Loucy (cell line): ENCODE measurements at regions not wholly inside any gene's neighbourhood (a gene's known extent, or its start where the extent isn't known, plus 50 kb on each side); places are given as distances from the start of the nearest gene placed in this dataset.

ENCODE experiments used
- CTCF ChIP-seq: fragments of 200-600 bp; sonication (generic); conservative IDR thresholded peaks from 2 replicates; pipeline ENCODE4 v1.5.1; 2014; ENCODE audit warnings: mild to moderate bottlenecking, antibody characterized with exemption, low read length
- EZH2phosphoT487 ChIP-seq: fragments of 200-600 bp; IDR thresholded peaks from 2 replicates; pipeline ENCODE4 v1.6.1; 2018; ENCODE audit warnings: antibody characterized with exemption, mild to moderate bottlenecking, moderate library complexity, borderline replicate concordance

GRCh38 chr3:81920816-81921215 is 159.4 kb upstream of the GBE1 start:
- no peak for TF ChIP-seq CTCF
- TF ChIP-seq EZH2phosphoT487 = no peak
